Endodermal cell (in vitro differentiated cells): ENCODE measurements at regions not wholly inside any gene's neighbourhood (a gene's known extent, or its start where the extent isn't known, plus 50 kb on each side); places are given as distances from the start of the nearest gene placed in this dataset.

Experiments used
- DNase-seq: peaks from one replicate; pipeline ENCODE4 v3.0.0-alpha.2; 2017
- H3K27ac ChIP-seq: 2 replicates; pipeline ENCODE4 v1.5.1; 2013; ENCODE audit warnings: mild to moderate bottlenecking, low read depth, low read length, moderate library complexity
- H3K27me3 ChIP-seq: 2 replicates; pipeline ENCODE4 v1.6.1; 2013; ENCODE audit warnings: mild to moderate bottlenecking, low read length, moderate library complexity; ENCODE audit not compliant: insufficient read depth, control insufficient read depth, poor library complexity, severe bottlenecking
- H3K36me3 ChIP-seq: 2 replicates; pipeline ENCODE4 v1.7.0; 2013; ENCODE audit warnings: mild to moderate bottlenecking, low read length, moderate library complexity; ENCODE audit not compliant: control insufficient read depth, insufficient read depth
- H3K4me1 ChIP-seq: one replicate; pipeline ENCODE4 v1.7.0; 2013; ENCODE audit warnings: low read length; ENCODE audit not compliant: control insufficient read depth, insufficient read depth
- H3K4me3 ChIP-seq: 2 replicates; pipeline ENCODE4 v1.5.1; 2013; ENCODE audit warnings: mild to moderate bottlenecking, low read length, moderate library complexity
- H3K9ac ChIP-seq: 2 replicates; pipeline ENCODE4 v1.6.1; 2013; ENCODE audit warnings: mild to moderate bottlenecking, low read length, moderate library complexity; ENCODE audit not compliant: poor library complexity, severe bottlenecking; ENCODE audit errors: extremely low read depth
- H3K9me3 ChIP-seq: 2 replicates; pipeline ENCODE4 v1.6.1; 2013; ENCODE audit warnings: mild to moderate bottlenecking, low read length, moderate library complexity; ENCODE audit not compliant: control insufficient read depth
- H3K27ac Mint-ChIP-seq: 2 replicates; pipeline ENCODE4 v1.8.0; 2020; ENCODE audit warnings: mixed read lengths
- H3K27me3 Mint-ChIP-seq: 2 replicates; pipeline ENCODE4 v1.8.0; 2021; ENCODE audit warnings: mild to moderate bottlenecking, mixed read lengths; ENCODE audit not compliant: insufficient read depth
- H3K36me3 Mint-ChIP-seq: 2 replicates; pipeline ENCODE4 v1.8.0; 2020; ENCODE audit warnings: low read depth, mixed read lengths
- H3K4me1 Mint-ChIP-seq: 2 replicates; pipeline ENCODE4 v1.8.0; 2020; ENCODE audit warnings: mixed read lengths
- H3K4me3 Mint-ChIP-seq: 2 replicates; pipeline ENCODE4 v1.8.0; 2020; ENCODE audit warnings: mild to moderate bottlenecking, moderate library complexity, mixed read lengths
- H3K9me3 Mint-ChIP-seq: 2 replicates; pipeline ENCODE4 v1.8.0; 2020; ENCODE audit warnings: mild to moderate bottlenecking, mixed read lengths
- WGBS, 2 experiments: methylation state at CpG; one replicate each; pipeline versions ENCODE4 v1.1.5 to v1.1.7; 2013; ENCODE audit warnings: missing lambda C conversion rate in 2 of 2, mixed read lengths in 1 of 2; ENCODE audit not compliant: insufficient coverage in 1 of 2, insufficient read length in 1 of 2; 5-methylcytosine and 5-hydroxymethylcytosine counted together
- TF ChIP-seq, protein P1 (sequence below): fragments of 200-600 bp; sonication (generic); conservative IDR thresholded peaks from 2 replicates; pipeline ENCODE4 v1.5.0; 2021; ENCODE audit warnings: antibody characterized with exemption, mild to moderate bottlenecking

DNA sequence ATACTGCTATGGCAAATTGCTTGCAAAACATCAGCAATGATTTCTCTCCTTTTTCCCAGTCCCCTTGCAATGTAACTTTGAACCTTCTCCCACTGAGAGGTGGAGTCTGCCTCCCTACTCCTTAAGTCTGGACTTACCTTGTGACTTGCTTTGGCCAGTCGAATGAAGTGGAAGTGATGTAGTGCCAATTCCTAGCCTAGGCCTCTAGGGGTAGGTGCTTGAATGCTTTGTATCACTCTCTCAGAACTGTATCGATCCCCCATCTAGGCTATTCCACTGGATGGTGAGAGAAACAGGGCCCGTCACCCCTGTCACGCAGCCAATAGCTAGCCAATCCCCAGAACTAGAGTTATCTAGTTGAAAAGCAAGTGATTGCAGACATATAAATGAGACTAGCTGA, 238.6 kb downstream of the BTBD3 start:
- Mint-ChIP-seq H3K9me3 (no peaks in the 10 kb centered on the region), H3K36me3 (no peaks in the 10 kb centered on the region), H3K4me1 (no peaks in the 10 kb centered on the region), H3K27ac (no peak overlapping the region), H3K27me3 (no peaks in the 10 kb centered on the region), H3K4me3 (no peak overlapping the region)
- no peak overlapping the region for H3K4me3 ChIP-seq
- WGBS, 2 experiments, result 93 to 100% methylated on average over 1 to 4 of the region's 4 CpGs
- H3K9ac ChIP-seq, result no peak overlapping the region
- no peaks in the 10 kb centered on the region for H3K9me3 ChIP-seq
- DNase-seq, result no peak
- no peaks in the 10 kb centered on the region for H3K4me1 ChIP-seq
- no peaks in the 10 kb centered on the region for H3K36me3 ChIP-seq
- TF ChIP-seq, protein P1, sequence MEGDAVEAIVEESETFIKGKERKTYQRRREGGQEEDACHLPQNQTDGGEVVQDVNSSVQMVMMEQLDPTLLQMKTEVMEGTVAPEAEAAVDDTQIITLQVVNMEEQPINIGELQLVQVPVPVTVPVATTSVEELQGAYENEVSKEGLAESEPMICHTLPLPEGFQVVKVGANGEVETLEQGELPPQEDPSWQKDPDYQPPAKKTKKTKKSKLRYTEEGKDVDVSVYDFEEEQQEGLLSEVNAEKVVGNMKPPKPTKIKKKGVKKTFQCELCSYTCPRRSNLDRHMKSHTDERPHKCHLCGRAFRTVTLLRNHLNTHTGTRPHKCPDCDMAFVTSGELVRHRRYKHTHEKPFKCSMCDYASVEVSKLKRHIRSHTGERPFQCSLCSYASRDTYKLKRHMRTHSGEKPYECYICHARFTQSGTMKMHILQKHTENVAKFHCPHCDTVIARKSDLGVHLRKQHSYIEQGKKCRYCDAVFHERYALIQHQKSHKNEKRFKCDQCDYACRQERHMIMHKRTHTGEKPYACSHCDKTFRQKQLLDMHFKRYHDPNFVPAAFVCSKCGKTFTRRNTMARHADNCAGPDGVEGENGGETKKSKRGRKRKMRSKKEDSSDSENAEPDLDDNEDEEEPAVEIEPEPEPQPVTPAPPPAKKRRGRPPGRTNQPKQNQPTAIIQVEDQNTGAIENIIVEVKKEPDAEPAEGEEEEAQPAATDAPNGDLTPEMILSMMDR, result peak; percentile 33
- H3K27ac ChIP-seq, result no peak overlapping the region
- H3K27me3 ChIP-seq, result no peaks in the 10 kb centered on the region

DNA sequence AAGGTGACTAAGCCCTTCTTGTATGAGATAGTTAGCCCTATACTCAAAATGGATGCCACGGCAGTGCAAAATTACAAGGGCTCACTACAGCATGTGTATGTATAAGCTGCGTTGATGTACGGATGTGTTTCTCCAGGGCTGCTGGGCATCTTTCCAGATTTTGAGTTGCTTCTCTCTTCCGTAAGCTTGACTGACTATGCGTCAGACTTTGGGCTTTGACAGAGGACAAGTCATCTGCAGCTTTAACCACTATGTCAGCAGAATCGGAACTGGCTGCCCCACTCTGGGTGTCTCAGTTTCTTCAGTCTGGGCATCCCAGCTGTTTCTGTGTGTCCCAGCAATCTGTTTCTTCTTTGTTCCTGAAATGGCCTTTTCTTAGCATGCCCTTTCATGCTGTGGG, 241.6 kb downstream of the BTBD3 start:
- Mint-ChIP-seq H3K4me1 (no peaks in the 10 kb centered on the region), H3K4me3 (no peak overlapping the region), H3K27ac (no peak overlapping the region), H3K36me3 (no peaks in the 10 kb centered on the region), H3K9me3 (no peaks in the 10 kb centered on the region), H3K27me3 (no peaks in the 10 kb centered on the region)
- TF ChIP-seq, protein P1, result no peak
- Histone ChIP-seq H3K9me3 (no peaks in the 10 kb centered on the region), H3K9ac (no peak overlapping the region), H3K27me3 (no peaks in the 10 kb centered on the region), H3K36me3 (no peaks in the 10 kb centered on the region), H3K4me3 (no peak overlapping the region), H3K27ac (no peak overlapping the region), H3K4me1 (no peaks in the 10 kb centered on the region)
- WGBS, 2 experiments, result 94 to 96% methylated on average over 6 of the region's 6 CpGs
- no peak for DNase-seq

DNA sequence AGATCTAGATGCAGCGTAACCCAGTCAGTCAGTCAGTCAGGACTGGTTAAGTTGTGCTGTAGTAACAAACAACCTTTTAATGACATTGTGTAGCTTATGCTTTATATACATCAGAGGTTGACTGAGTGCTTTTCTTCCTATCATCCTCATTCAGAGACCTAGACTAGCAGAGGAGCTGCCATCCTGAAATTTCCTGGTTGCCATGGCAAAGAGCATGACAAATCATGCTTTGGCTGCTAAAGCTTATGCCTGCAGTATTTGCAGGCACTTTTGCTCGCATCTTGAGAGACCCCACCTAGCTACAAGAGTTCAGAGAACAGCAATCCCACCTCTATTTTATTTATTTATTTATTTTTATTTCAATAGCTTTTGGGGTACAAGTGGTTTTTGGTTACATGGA, 244.0 kb downstream of the BTBD3 start:
- no peaks in the 10 kb centered on the region for H3K4me1 ChIP-seq
- no peak overlapping the region for H3K9ac ChIP-seq
- no peaks in the 10 kb centered on the region for H3K9me3 ChIP-seq
- H3K36me3 ChIP-seq, result no peaks in the 10 kb centered on the region
- no peaks in the 10 kb centered on the region for H3K27me3 ChIP-seq
- no peaks in the 10 kb centered on the region for H3K4me1 Mint-ChIP-seq
- H3K27ac Mint-ChIP-seq, result no peak overlapping the region
- no peak overlapping the region for H3K27ac ChIP-seq
- TF ChIP-seq, protein P1, result no peak
- no peaks in the 10 kb centered on the region for H3K36me3 Mint-ChIP-seq
- no peaks in the 10 kb centered on the region for H3K9me3 Mint-ChIP-seq
- H3K4me3 ChIP-seq, result no peak overlapping the region
- 92 to 100% methylated on average over 1 of the region's 2 CpGs for WGBS, 2 experiments
- no peak for DNase-seq
- no peak overlapping the region for H3K4me3 Mint-ChIP-seq
- no peaks in the 10 kb centered on the region for H3K27me3 Mint-ChIP-seq
